H1 (cell line): ENCODE measurements at regions not wholly inside any gene's neighbourhood (a gene's known extent, or its start where the extent isn't known, plus 50 kb on each side); places are given as distances from the start of the nearest gene placed in this dataset.

ENCODE experiments used
- CTCF ChIA-PET: fragments of 300-600 bp; sonication (Branson Sonifier 250); formaldehyde crosslinking; loops from one replicate; lab custom pipeline; 2021; ENCODE audit not compliant: partially characterized antibody; lab: Charles Lee
- POLR2A ChIA-PET: fragments of 300-600 bp; sonication (Branson Sonifier 250); formaldehyde crosslinking; loops from one replicate; lab custom pipeline; 2021; ENCODE audit warnings: inconsistent platforms; ENCODE audit not compliant: partially characterized antibody; lab: Charles Lee
- DNase-seq, 2 experiments: peaks; one replicate each; pipeline versions ENCODE4 v3.0.0 to v3.0.0-alpha.2; 2010 to 2022; ENCODE audit warnings: low spot score in 2 of 2, low read depth in 1 of 2, mixed read lengths in 1 of 2
- FAIRE-seq: peaks from 2 replicates; lab custom pipeline; 2011; peaks lifted over from hg19 to GRCh38; lab: Jason Lieb, UNC
- H2AFZ ChIP-seq: 2 replicates; pipeline ENCODE4 v1.8.1; 2012; ENCODE audit warnings: low read length, inconsistent platforms
- H2AK5ac ChIP-seq: 2 replicates; pipeline ENCODE4 v1.6.1; 2013; ENCODE audit warnings: low read depth, low read length
- H2BK120ac ChIP-seq: replicated peaks from 2 replicates; pipeline ENCODE3; 2013; ENCODE audit warnings: low read depth, low read length, inconsistent platforms
- H2BK12ac ChIP-seq: 2 replicates; pipeline ENCODE4 v1.6.1; 2013; ENCODE audit warnings: low read depth, low read length
- H2BK15ac ChIP-seq: 2 replicates; pipeline ENCODE4 v1.6.1; 2013; ENCODE audit warnings: low read length
- H2BK20ac ChIP-seq: 2 replicates; pipeline ENCODE4 v1.6.1; 2013; ENCODE audit warnings: low read length
- H2BK5ac ChIP-seq: 2 replicates; pipeline ENCODE4 v1.6.1; 2013; ENCODE audit warnings: low read depth, low read length
- H3K14ac ChIP-seq: 2 replicates; pipeline ENCODE4 v1.6.1; 2013; ENCODE audit warnings: inconsistent platforms; ENCODE audit not compliant: insufficient read length
- H3K18ac ChIP-seq: 2 replicates; pipeline ENCODE4 v1.6.1; 2013; ENCODE audit warnings: low read length; ENCODE audit errors: extremely low read depth
- H3K23ac ChIP-seq: 2 replicates; pipeline ENCODE4 v1.6.1; 2013; ENCODE audit warnings: inconsistent platforms; ENCODE audit not compliant: insufficient read length
- H3K23me2 ChIP-seq: 2 replicates; pipeline ENCODE4 v1.6.1; 2013; ENCODE audit warnings: low read depth, low read length
- H3K27ac ChIP-seq: 2 replicates; pipeline ENCODE4 v1.6.1; 2011; ENCODE audit warnings: low read depth, low read length, inconsistent platforms
- H3K27me3 ChIP-seq, 4 experiments: replicated peaks in 1 of 4; 1 replicate in 1 of 4; 2 replicates in 3 of 4; pipeline versions ENCODE4 v1.6.1 to v1.8.1; 2011 to 2013; ENCODE audit warnings: low read length in 3 of 4, mild to moderate bottlenecking in 3 of 4, inconsistent platforms in 2 of 4, mixed read lengths in 2 of 4, moderate library complexity in 1 of 4; ENCODE audit not compliant: control insufficient read depth in 3 of 4, insufficient read depth in 3 of 4; ENCODE audit errors: extremely low read depth in 1 of 4
- H3K36me3 ChIP-seq, 4 experiments: 2 replicates each; pipeline versions ENCODE4 v1.6.1 to v1.8.1; 2011 to 2013; ENCODE audit warnings: mild to moderate bottlenecking in 4 of 4, low read length in 3 of 4, moderate library complexity in 2 of 4, control low read depth in 1 of 4, inconsistent platforms in 1 of 4; ENCODE audit not compliant: insufficient read depth in 4 of 4, control insufficient read depth in 2 of 4
- H3K4ac ChIP-seq: replicated peaks from 2 replicates; pipeline ENCODE3; 2013; ENCODE audit warnings: low read length, low read depth, mixed read lengths, inconsistent platforms; ENCODE audit not compliant: insufficient read length
- H3K4me1 ChIP-seq, 4 experiments: replicated peaks in 1 of 4; 1 replicate in 1 of 4; 2 replicates in 3 of 4; pipeline versions ENCODE4 v1.6.1 to v1.8.1; 2011 to 2013; ENCODE audit warnings: low read length in 3 of 4, inconsistent platforms in 2 of 4, mixed read lengths in 1 of 4; ENCODE audit not compliant: insufficient read depth in 4 of 4, control insufficient read depth in 3 of 4
- H3K4me2 ChIP-seq, 2 experiments: 2 replicates each; pipeline versions ENCODE4 v1.6.1 to v1.8.1; 2011 to 2013; ENCODE audit warnings: low read depth in 2 of 2, low read length in 2 of 2, control low read depth in 1 of 2, inconsistent platforms in 1 of 2, mild to moderate bottlenecking in 1 of 2; ENCODE audit not compliant: insufficient read depth in 1 of 2
- H3K4me3 ChIP-seq, 4 experiments: fragments of 200-600, 300-600 bp in 1 of 4; sonication (generic), shearing (Covaris generic), sonication (Bioruptor Twin) in 1 of 4; 2 replicates each; pipeline versions ENCODE4 v1.5.1 to v1.8.1; 2011 to 2016; ENCODE audit warnings: low read length in 4 of 4, low read depth in 3 of 4, control low read depth in 2 of 4, inconsistent platforms in 2 of 4, mild to moderate bottlenecking in 2 of 4, mixed read lengths in 1 of 4, moderate library complexity in 1 of 4; ENCODE audit not compliant: insufficient read depth in 2 of 4; ENCODE audit errors: extremely low read depth in 1 of 4
- H3K56ac ChIP-seq: replicated peaks from 2 replicates; pipeline ENCODE3; 2013; ENCODE audit warnings: low read depth, mild to moderate bottlenecking, mixed read lengths, low read length, inconsistent platforms; ENCODE audit not compliant: insufficient read length
- H3K79me1 ChIP-seq: 2 replicates; pipeline ENCODE4 v1.6.1; 2013; ENCODE audit warnings: low read depth, low read length, control low read depth
- H3K79me2 ChIP-seq, 2 experiments: 2 replicates each; pipeline versions ENCODE4 v1.6.1 to v1.8.1; 2012 to 2013; ENCODE audit warnings: low read length in 2 of 2, mild to moderate bottlenecking in 2 of 2, inconsistent platforms in 1 of 2; ENCODE audit not compliant: insufficient read depth in 2 of 2, control insufficient read depth in 1 of 2
- H3K9ac ChIP-seq, 4 experiments: replicated peaks in 1 of 4; 1 replicate in 1 of 4; 2 replicates in 3 of 4; pipeline versions ENCODE4 v1.6.1 to v1.8.1; 2011 to 2013; ENCODE audit warnings: low read depth in 3 of 4, low read length in 3 of 4, control low read depth in 2 of 4, mild to moderate bottlenecking in 2 of 4, moderate library complexity in 2 of 4, inconsistent platforms in 1 of 4; ENCODE audit errors: extremely low read depth in 1 of 4
- H3K9me3 ChIP-seq, 2 experiments: 2 replicates each; pipeline versions ENCODE4 v1.6.1 to v1.8.1; 2012 to 2013; ENCODE audit warnings: mild to moderate bottlenecking in 2 of 2, moderate library complexity in 2 of 2, control low read depth in 1 of 2, inconsistent platforms in 1 of 2, low read depth in 1 of 2, low read length in 1 of 2, mixed read lengths in 1 of 2; ENCODE audit not compliant: insufficient read depth in 2 of 2
- H4K20me1 ChIP-seq, 2 experiments: replicated peaks in 1 of 2; 2 replicates each; pipeline versions ENCODE3 to v1.8.1; 2011 to 2013; ENCODE audit warnings: inconsistent platforms in 2 of 2, low read length in 2 of 2, mild to moderate bottlenecking in 1 of 2; ENCODE audit not compliant: insufficient read depth in 2 of 2, control insufficient read depth in 1 of 2
- H4K5ac ChIP-seq: 2 replicates; pipeline ENCODE4 v1.6.1; 2013; ENCODE audit warnings: low read length, low read depth, mixed read lengths, inconsistent platforms; ENCODE audit not compliant: insufficient read length
- H4K8ac ChIP-seq: 2 replicates; pipeline ENCODE4 v1.8.0; 2013; ENCODE audit warnings: mild to moderate bottlenecking, moderate library complexity, low read length, inconsistent platforms; ENCODE audit not compliant: insufficient read depth; ENCODE audit errors: extremely low read depth
- H4K91ac ChIP-seq: replicated peaks from 2 replicates; pipeline ENCODE3; 2013; ENCODE audit warnings: low read length, mixed read lengths, inconsistent platforms; ENCODE audit not compliant: insufficient read length
- ASH2L ChIP-seq: fragments of 200-600, 300-600 bp; sonication (generic); IDR thresholded peaks from one replicate; pipeline ENCODE4 v1.7.1; 2017; ENCODE audit warnings: low read length
- ATF2 ChIP-seq: IDR thresholded peaks from 2 replicates; pipeline ENCODE4 v1.6.1; 2012; ENCODE audit warnings: low read length, inconsistent platforms
- CTCF ChIP-seq, 3 experiments: IDR thresholded peaks; 1 replicate in 2 of 3; 2 replicates in 1 of 3; pipeline versions ENCODE4 v1.5.1 to v1.6.1; 2011; ENCODE audit warnings: low read length in 3 of 3, mild to moderate bottlenecking in 3 of 3, inconsistent platforms in 2 of 3, low read depth in 1 of 3, moderate library complexity in 1 of 3; ENCODE audit not compliant: insufficient read depth in 1 of 3; ENCODE audit errors: control extremely low read depth in 1 of 3
- FOSL1 ChIP-seq: IDR thresholded peaks from 2 replicates; pipeline ENCODE4 v1.6.1; 2011; ENCODE audit warnings: mild to moderate bottlenecking, low read depth, low read length, moderate library complexity; ENCODE audit not compliant: insufficient read depth
- GTF2F1 ChIP-seq: IDR thresholded peaks from 2 replicates; pipeline ENCODE4 v1.6.1; 2012; ENCODE audit warnings: low read depth, low read length, improper control_type of control experiment, borderline replicate concordance
- MAFK ChIP-seq: IDR thresholded peaks from 2 replicates; pipeline ENCODE4 v1.6.1; 2012; ENCODE audit warnings: low read depth, mild to moderate bottlenecking, improper control_type of control experiment, low read length
- NANOG ChIP-seq: IDR thresholded peaks from 2 replicates; pipeline ENCODE4 v1.6.1; 2011; ENCODE audit warnings: low read length, low read depth, mild to moderate bottlenecking, inconsistent platforms; ENCODE audit not compliant: insufficient read depth, poor library complexity, severe bottlenecking
- POLR2AphosphoS5 ChIP-seq: IDR thresholded peaks from 2 replicates; pipeline ENCODE4 v1.6.1; 2011; ENCODE audit warnings: low read depth, low read length
- SP4 ChIP-seq: IDR thresholded peaks from 2 replicates; pipeline ENCODE4 v1.6.1; 2012; ENCODE audit warnings: low read length, inconsistent platforms
- SRF ChIP-seq: IDR thresholded peaks from 2 replicates; pipeline ENCODE4 v1.6.1; 2011; ENCODE audit warnings: mild to moderate bottlenecking, low read depth, low read length, moderate library complexity
- SUZ12 ChIP-seq: fragments of 200-600 bp; sonication (generic); IDR thresholded peaks from 2 replicates; pipeline ENCODE4 v1.6.1; 2012; ENCODE audit warnings: mild to moderate bottlenecking, inconsistent platforms, low read length, moderate library complexity, mixed read lengths
- WGBS, 2 experiments: shearing (Covaris generic) in 1 of 2; methylation state at CpG; one replicate each; pipeline versions ENCODE4 v1.1.6 to v1.1.7; 2013 to 2015; ENCODE audit warnings: low lambda C conversion rate in 2 of 2, mixed read lengths in 2 of 2, inconsistent platforms in 1 of 2, low coverage in 1 of 2, missing lambda C conversion rate in 1 of 2; ENCODE audit not compliant: insufficient replicate concordance in 2 of 2, insufficient coverage in 1 of 2, insufficient read length in 1 of 2; ENCODE audit errors: extremely low coverage in 1 of 2, missing lambda C conversion rate in 1 of 2; 5-methylcytosine and 5-hydroxymethylcytosine counted together

DNA sequence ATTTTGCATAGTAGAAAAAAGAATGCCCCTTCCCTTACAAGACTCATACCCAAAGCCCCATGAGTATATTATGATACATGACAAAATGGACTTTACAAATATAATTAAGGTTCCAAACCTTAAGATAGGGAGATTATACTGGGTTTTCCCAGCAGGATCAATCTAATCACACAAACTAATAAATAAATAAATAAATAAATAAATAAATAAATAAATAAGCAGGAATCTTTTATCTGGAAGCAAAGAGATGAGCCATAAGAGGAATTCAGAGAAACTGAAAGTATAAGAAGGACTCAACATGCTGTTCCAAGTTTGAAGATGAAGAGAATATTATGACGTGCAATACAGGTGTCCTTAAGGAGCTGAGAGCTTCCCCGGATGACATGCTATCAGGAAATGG is 1174.5 kb downstream of the DTWD2 start:
- Histone ChIP-seq H4K5ac (no peak overlapping the region), H3K27ac (no peak overlapping the region), H3K9ac (no peak overlapping the region), H3K79me2 (no peaks in the 10 kb centered on the region), H3K27me3 (no peaks in the 10 kb centered on the region), H3K18ac (no peak overlapping the region), H2AK5ac (no peak overlapping the region), H4K20me1 (no peaks in the 10 kb centered on the region), H3K56ac (no peak overlapping the region), H3K23me2 (no peaks in the 10 kb centered on the region), H2BK15ac (no peak overlapping the region), H2BK20ac (no peak overlapping the region), H2BK12ac (no peak overlapping the region), H3K4me3 (no peak overlapping the region), H3K36me3 (no peaks in the 10 kb centered on the region), H3K4me2 (no peak overlapping the region), H2BK5ac (no peak overlapping the region), H3K23ac (no peak overlapping the region), H4K8ac (no peak overlapping the region), H2AFZ (no peak overlapping the region), H3K9me3 (no peaks in the 10 kb centered on the region), H2BK120ac (no peak overlapping the region), H3K4me1 (no peaks in the 10 kb centered on the region), H4K91ac (no peak overlapping the region), H3K4ac (no peak overlapping the region), H3K14ac (no peak overlapping the region), H3K79me1 (no peaks in the 10 kb centered on the region)
- 94% methylated on average over 2 of the region's 2 CpGs; no CpG with 5 or more reads in 1 of the 2 experiments for WGBS, 2 experiments
- ChIA-PET CTCF (interaction anchor here (0.6 kb wide), 1 partner anchor 866 kb away, joined by 3 read pairs; no protein-coding TSS in a partner anchor), POLR2A (no interaction called here)
- FAIRE-seq (no peak), DNase-seq (no peak)
- TF ChIP-seq ATF2 (no peak), MAFK (no peak), GTF2F1 (no peak), ASH2L (no peak), FOSL1 (no peak), SUZ12 (no peak), NANOG (no peak), SRF (no peak), SP4 (no peak), CTCF (IDR thresholded peaks at IDR 0.05; ENCODE audit: control extremely low read depth in 1 of 3, insufficient read depth in 1 of 3, low read depth in 1 of 3, low read length in 3 of 3) (no peak), POLR2AphosphoS5 (no peak)
